ENCODE measurements at regions not wholly inside any gene's neighbourhood (a gene's known extent, or its start where the extent isn't known, plus 50 kb on each side); places are given as distances from the start of the nearest gene placed in this dataset.

DNA sequence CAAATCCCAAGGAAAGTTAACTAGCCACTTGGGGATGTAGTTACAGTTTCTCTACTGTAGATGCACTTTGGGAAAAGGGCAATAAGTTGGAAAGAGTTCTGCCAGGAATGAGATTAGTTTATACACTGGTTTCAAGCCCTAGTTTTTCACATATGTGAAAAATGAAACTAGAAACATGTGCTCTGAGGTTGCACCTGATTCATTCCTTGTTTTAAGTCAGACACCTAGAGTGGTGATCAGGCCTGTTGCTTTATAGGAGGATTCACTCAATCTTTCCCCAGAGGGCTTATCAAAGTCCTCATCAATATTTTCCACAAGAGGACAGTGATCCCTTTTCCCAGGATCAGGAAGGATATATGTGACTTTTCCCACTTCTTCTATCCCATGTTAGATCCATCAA, 515.9 kb upstream of the PKN2 start:
- Histone ChIP-seq H3K27ac (no peak overlapping the region), H3K4me3 (ENCODE audit: low read depth, low read length) (no peak overlapping the region), H3K36me3 (replicated peaks) (no peaks in the 10 kb centered on the region), H3K27me3 (replicated peaks) (no peaks in the 10 kb centered on the region)
- no peak for DNase-seq
- TF ChIP-seq, protein P1, sequence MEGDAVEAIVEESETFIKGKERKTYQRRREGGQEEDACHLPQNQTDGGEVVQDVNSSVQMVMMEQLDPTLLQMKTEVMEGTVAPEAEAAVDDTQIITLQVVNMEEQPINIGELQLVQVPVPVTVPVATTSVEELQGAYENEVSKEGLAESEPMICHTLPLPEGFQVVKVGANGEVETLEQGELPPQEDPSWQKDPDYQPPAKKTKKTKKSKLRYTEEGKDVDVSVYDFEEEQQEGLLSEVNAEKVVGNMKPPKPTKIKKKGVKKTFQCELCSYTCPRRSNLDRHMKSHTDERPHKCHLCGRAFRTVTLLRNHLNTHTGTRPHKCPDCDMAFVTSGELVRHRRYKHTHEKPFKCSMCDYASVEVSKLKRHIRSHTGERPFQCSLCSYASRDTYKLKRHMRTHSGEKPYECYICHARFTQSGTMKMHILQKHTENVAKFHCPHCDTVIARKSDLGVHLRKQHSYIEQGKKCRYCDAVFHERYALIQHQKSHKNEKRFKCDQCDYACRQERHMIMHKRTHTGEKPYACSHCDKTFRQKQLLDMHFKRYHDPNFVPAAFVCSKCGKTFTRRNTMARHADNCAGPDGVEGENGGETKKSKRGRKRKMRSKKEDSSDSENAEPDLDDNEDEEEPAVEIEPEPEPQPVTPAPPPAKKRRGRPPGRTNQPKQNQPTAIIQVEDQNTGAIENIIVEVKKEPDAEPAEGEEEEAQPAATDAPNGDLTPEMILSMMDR (IDR thresholded peaks at IDR 0.05; ENCODE audit: low read depth, low read length, missing control alignments): no peak
- in situ Hi-C loops (cut with HindIII; ENCODE audit: low pct_ligation_motif_present, low sequenced_read_pairs): no loop called here

DNA sequence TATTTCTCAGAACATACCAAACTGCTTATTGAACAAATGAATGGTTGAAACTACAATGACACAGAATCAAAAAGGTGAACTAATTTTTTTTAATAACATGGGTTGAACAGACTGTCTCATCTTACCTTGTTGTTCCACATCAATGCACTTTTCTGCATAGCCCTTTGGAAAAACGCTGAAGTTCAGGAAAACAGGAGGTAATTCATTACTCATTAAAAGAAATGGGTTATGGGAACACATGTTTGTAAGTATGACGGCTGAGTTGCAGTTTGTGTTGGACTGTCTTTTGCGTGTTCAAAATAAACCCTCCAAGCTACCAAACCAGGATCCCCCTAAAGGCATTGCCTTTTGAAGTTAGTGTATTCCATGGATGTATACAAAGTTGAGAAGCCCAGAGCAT, 514.9 kb upstream of the PKN2 start:
- in situ Hi-C loops (cut with HindIII; ENCODE audit: low pct_ligation_motif_present, low sequenced_read_pairs): no loop called here
- TF ChIP-seq, protein P1 (IDR thresholded peaks at IDR 0.05; ENCODE audit: low read depth, low read length, missing control alignments): no peak
- Histone ChIP-seq H3K4me3 (ENCODE audit: low read depth, low read length) (no peak overlapping the region), H3K36me3 (replicated peaks) (no peaks in the 10 kb centered on the region), H3K27ac (no peak overlapping the region), H3K27me3 (replicated peaks) (no peaks in the 10 kb centered on the region)
- DNase-seq: no peak

DNA sequence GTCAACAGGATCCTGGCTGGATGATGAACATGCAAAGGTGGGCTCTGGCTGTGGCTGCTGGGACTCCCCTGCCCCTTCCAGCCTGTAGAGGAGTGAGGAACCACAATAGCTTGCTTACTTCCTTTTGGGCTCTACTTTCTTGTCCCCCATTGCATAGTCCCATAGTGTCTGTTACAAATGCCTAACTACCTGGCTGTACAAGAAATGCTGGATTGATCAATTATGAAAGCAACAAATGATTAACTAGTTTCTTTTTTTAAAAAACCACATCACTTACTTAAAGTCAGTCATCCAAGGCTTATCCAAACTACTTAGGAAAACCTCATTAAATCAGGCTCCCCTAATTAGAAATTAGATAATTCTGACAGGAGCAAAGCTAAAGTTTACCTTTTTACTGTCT, 514.1 kb upstream of the PKN2 start:
- TF ChIP-seq, protein P1 (IDR thresholded peaks at IDR 0.05; ENCODE audit: low read depth, low read length, missing control alignments): no peak
- in situ Hi-C loops (cut with HindIII; ENCODE audit: low pct_ligation_motif_present, low sequenced_read_pairs): no loop called here
- Histone ChIP-seq H3K4me3 (ENCODE audit: low read depth, low read length) (no peak overlapping the region), H3K36me3 (replicated peaks) (no peaks in the 10 kb centered on the region), H3K27ac (no peak overlapping the region), H3K27me3 (replicated peaks) (no peaks in the 10 kb centered on the region)
- no peak for DNase-seq

DNA sequence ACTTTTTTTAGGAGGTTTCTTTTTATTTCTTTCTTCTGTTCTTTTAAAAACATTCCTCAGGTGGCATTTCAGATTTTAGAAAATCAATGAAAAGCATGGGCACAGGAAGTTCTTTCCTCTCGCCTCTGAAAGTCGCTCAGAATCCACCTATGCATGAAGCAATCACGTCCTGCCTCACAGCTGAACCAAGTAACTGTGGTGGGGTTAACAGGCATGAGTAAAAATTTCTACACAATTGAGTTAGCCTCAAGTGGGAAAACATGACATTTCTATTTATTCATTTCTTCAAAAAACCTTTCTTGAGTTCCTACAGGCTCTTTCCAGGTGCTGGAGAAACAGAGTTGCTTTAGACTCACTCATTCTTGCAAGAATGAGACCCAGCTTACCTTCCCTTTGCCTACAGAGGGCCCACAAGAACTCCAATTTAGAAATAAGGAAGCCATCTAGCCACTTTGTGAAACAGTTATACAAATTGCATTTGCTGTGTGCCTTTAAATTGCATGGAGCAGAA, 508.9 kb upstream of the PKN2 start:
- no peak overlapping the region for H3K4me3 ChIP-seq (ENCODE audit: low read depth, low read length)
- no peaks in the 10 kb centered on the region for H3K27me3 ChIP-seq (replicated peaks)
- H3K36me3 ChIP-seq (replicated peaks): no peaks in the 10 kb centered on the region
- in situ Hi-C loops (cut with HindIII; ENCODE audit: low pct_ligation_motif_present, low sequenced_read_pairs): no loop called here
- no peak overlapping the region for H3K27ac ChIP-seq
- TF ChIP-seq, protein P1 (IDR thresholded peaks at IDR 0.05; ENCODE audit: low read depth, low read length, missing control alignments): no peak
- no peak for DNase-seq

DNA sequence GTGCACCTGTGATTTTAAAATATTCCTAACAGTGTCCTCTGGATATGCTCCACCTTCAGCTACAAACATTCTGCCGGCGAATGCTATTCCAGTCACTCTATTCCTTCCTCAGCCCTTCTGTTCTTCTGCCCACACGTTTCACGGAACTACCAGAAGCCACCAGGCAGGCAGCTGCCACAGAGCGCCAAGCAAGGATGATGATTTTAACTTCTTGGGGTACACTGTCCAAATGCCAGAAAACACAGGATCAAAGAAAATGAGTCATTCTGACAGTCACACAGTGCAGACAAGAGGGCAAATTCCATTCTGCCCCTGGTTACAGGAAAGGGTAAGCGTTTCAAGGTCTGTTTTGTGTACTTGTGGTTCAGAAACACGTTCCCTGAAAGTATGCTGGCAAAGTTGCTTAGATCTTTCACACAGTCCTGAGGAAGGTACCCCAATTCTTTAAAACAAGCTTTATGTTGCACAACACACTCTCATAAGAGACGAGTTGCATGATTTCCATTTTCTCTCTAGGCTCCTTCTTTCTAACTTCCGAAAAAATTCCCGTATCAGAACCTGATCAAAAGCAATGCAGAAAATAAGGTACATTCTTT, 508.3 kb upstream of the PKN2 start:
- in situ Hi-C loops (cut with HindIII; ENCODE audit: low pct_ligation_motif_present, low sequenced_read_pairs): no loop called here
- H3K27ac ChIP-seq: no peak overlapping the region
- no peak overlapping the region for H3K4me3 ChIP-seq (ENCODE audit: low read depth, low read length)
- TF ChIP-seq, protein P1 (IDR thresholded peaks at IDR 0.05; ENCODE audit: low read depth, low read length, missing control alignments): no peak
- no peaks in the 10 kb centered on the region for H3K36me3 ChIP-seq (replicated peaks)
- DNase-seq: no peak
- H3K27me3 ChIP-seq (replicated peaks): no peaks in the 10 kb centered on the region

DNA sequence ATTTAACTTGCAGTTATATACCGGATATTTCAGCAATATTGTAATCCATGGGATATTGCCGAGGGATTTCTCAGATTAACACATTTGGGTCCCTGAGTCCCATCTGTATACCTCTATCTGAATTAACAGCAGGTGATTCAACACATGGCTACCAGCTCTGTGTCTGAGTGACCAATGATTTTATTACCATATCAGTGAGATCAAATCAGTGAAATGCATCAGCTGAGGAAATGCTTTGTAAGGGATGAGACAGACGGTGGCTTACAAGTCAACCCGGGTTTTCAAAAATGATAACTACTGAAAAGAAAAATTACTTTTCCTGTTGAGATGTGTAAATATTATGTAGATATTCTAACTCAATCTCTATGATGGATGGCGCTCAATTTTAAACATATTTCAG, 504.1 kb upstream of the PKN2 start:
- Histone ChIP-seq H3K4me3 (ENCODE audit: low read depth, low read length) (no peak overlapping the region), H3K27me3 (replicated peaks) (no peaks in the 10 kb centered on the region), H3K27ac (no peak overlapping the region), H3K36me3 (replicated peaks) (no peaks in the 10 kb centered on the region)
- in situ Hi-C loops (cut with HindIII; ENCODE audit: low pct_ligation_motif_present, low sequenced_read_pairs): no loop called here
- no peak for DNase-seq
- TF ChIP-seq, protein P1 (IDR thresholded peaks at IDR 0.05; ENCODE audit: low read depth, low read length, missing control alignments): no peak

All from brain microvascular endothelial cell (primary cell).